GM21737 (cell line): ENCODE measurements at regions not wholly inside any gene's neighbourhood (a gene's known extent, or its start where the extent isn't known, plus 50 kb on each side); places are given as distances from the start of the nearest gene placed in this dataset.

Source experiments
- ATAC-seq: cut with Tn5 transposase; IDR thresholded peaks from one replicate; pipeline ENCODE4 v1.9.1; 2021; ENCODE audit warnings: mild to moderate bottlenecking, moderate library complexity; ENCODE audit not compliant: unreplicated experiment

GRCh38 chr1:60299581-60299980 is 226.0 kb upstream of the C1orf87 start:
- no peak for ATAC-seq

GRCh38 chr1:60298290-60298689 is 224.7 kb upstream of the C1orf87 start:
- no peak for ATAC-seq

- ATAC-seq, result no peak
These were observed 223.2 kb upstream of the C1orf87 start for GRCh38 chr1:60296794-60297193.

GRCh38 chr1:60292140-60292539 is 218.6 kb upstream of the C1orf87 start:
- no peak for ATAC-seq

- ATAC-seq, result no peak
These were observed 216.8 kb upstream of the C1orf87 start for GRCh38 chr1:60290393-60290792.

- no peak for ATAC-seq
These were observed 214.0 kb upstream of the C1orf87 start for GRCh38 chr1:60287536-60287935.

GRCh38 chr1:60283690-60284089 is 210.1 kb upstream of the C1orf87 start:
- ATAC-seq, result no peak

GRCh38 chr1:60281360-60281932 is 207.9 kb upstream of the C1orf87 start:
- ATAC-seq, result peak; percentile 80

GRCh38 chr1:60280819-60281218 is 207.2 kb upstream of the C1orf87 start:
- no peak for ATAC-seq

- no peak for ATAC-seq
These were observed 206.7 kb upstream of the C1orf87 start for GRCh38 chr1:60280256-60280655.

- no peak for ATAC-seq
These were observed 206.2 kb upstream of the C1orf87 start for GRCh38 chr1:60279798-60280197.

GRCh38 chr1:60277269-60277668 is 203.7 kb upstream of the C1orf87 start:
- no peak for ATAC-seq

GRCh38 chr1:60274422-60275290 is 201.1 kb upstream of the C1orf87 start:
- no peak for ATAC-seq

GRCh38 chr1:60273185-60273584 is 199.6 kb upstream of the C1orf87 start:
- ATAC-seq, result no peak

- ATAC-seq, result no peak
These were observed 197.5 kb upstream of the C1orf87 start for GRCh38 chr1:60271041-60271440.

- ATAC-seq, result no peak
These were observed 194.9 kb upstream of the C1orf87 start for GRCh38 chr1:60268451-60268850.

- no peak for ATAC-seq
These were observed 192.3 kb upstream of the C1orf87 start for GRCh38 chr1:60265560-60266535.

GRCh38 chr1:60262701-60263100 is 189.1 kb upstream of the C1orf87 start:
- no peak for ATAC-seq

- ATAC-seq, result no peak
These were observed 184.0 kb upstream of the C1orf87 start for GRCh38 chr1:60257531-60257930.

- no peak for ATAC-seq
These were observed 182.0 kb upstream of the C1orf87 start for GRCh38 chr1:60255565-60255964.

- no peak for ATAC-seq
These were observed 177.9 kb upstream of the C1orf87 start for GRCh38 chr1:60251426-60251825.
